Stimulated activated memory B cell treated with anti-CD40 and anti-IgM and Interleukin-4, amounts not matched to agents 10 μg/mL and 1 μg/mL and 100 μg/mL, for 72 hours (primary cell): ENCODE measurements at regions not wholly inside any gene's neighbourhood (a gene's known extent, or its start where the extent isn't known, plus 50 kb on each side); places are given as distances from the start of the nearest gene placed in this dataset.
A peak's percentile ranks its signal among the peaks of the same experiment; 100 is the strongest.

Experiments
- ATAC-seq: fragments of 150-1000 bp; cut with Tn5 transposase; 2 replicates; pipeline ENCODE4 v1.10.0; 2021
- H3K27ac Mint-ChIP-seq: one replicate; pipeline ENCODE4 v1.8.0; 2022; ENCODE audit warnings: mild to moderate bottlenecking, mixed read lengths
- H3K27me3 Mint-ChIP-seq: one replicate; pipeline ENCODE4 v1.8.0; 2022; ENCODE audit warnings: mixed read lengths
- H3K36me3 Mint-ChIP-seq: one replicate; pipeline ENCODE4 v1.8.0; 2022; ENCODE audit warnings: mixed read lengths
- H3K4me1 Mint-ChIP-seq: one replicate; pipeline ENCODE4 v1.8.0; 2022; ENCODE audit warnings: mixed read lengths
- H3K4me3 Mint-ChIP-seq: one replicate; pipeline ENCODE4 v1.8.0; 2022; ENCODE audit warnings: mild to moderate bottlenecking, moderate library complexity, mixed read lengths
- H3K9me3 Mint-ChIP-seq: one replicate; pipeline ENCODE4 v1.8.0; 2022; ENCODE audit warnings: mixed read lengths

DNA sequence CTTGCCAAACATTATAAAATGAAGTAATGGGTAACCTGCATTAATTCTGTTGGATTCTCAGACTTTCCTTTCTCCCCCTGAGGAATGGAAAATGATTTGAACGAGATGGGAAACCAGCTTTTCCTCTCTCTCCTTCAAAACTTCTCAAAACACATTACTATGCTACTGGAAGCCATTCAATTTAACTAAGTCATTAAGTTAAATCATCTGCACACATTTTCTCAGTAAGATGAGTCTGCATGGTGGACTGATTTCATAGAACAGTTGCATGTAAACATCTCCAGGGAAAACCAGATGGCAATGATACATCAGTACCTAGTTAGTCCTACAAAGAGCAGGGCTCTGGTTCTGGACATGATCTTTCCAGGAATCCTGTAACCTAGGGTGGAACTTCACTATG is 59.9 kb downstream of the BMP4 start:
- Mint-ChIP-seq H3K4me3 (no peak overlapping the region), H3K27me3 (peaks cover 40% of the 10 kb centered on the region)
- no peak for ATAC-seq

DNA sequence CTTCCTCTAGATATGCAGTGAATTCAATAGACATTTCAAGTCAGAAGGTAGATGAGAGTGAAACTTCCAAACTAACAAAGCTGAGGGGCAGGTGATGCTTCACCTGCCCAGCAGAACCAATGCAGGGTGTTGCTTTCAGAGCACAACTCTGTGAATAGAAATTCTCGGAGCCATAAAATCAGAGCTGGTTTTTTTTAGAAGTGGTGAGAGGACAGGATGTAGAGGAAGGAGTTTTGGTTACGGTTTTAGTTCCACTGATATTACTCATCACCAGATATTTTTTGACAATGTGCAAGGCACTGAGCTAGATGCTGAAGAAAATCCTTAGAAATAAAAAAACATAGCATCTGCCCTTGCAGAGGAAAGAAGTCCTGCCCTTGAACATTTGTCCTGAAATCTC is 62.2 kb downstream of the BMP4 start:
- Mint-ChIP-seq H3K27me3 (peaks cover 34% of the 10 kb centered on the region), H3K9me3 (no peaks in the 10 kb centered on the region), H3K4me1 (peaks cover 11% of the 10 kb centered on the region), H3K36me3 (no peaks in the 10 kb centered on the region), H3K27ac (no peak overlapping the region), H3K4me3 (no peak overlapping the region)
- ATAC-seq = peak; percentile 71

More for the DNA sequence above, 59.9 kb downstream of the BMP4 start:
- H3K36me3 Mint-ChIP-seq = no peaks in the 10 kb centered on the region
- no peaks in the 10 kb centered on the region for H3K9me3 Mint-ChIP-seq
- no peak overlapping the region for H3K27ac Mint-ChIP-seq
- H3K4me1 Mint-ChIP-seq = peaks cover 11% of the 10 kb centered on the region

- no peak overlapping the region for H3K4me3 Mint-ChIP-seq
- no peaks in the 10 kb centered on the region for H3K9me3 Mint-ChIP-seq
- ATAC-seq = no peak
- H3K4me1 Mint-ChIP-seq = peaks cover 11% of the 10 kb centered on the region
- peaks cover 28% of the 10 kb centered on the region for H3K27me3 Mint-ChIP-seq
- no peak overlapping the region for H3K27ac Mint-ChIP-seq
- H3K36me3 Mint-ChIP-seq = no peaks in the 10 kb centered on the region
Observed at GRCh38 chr14:53893374-53893773, 63.3 kb downstream of the BMP4 start.

GRCh38 chr14:53890611-53891101 is 66.0 kb downstream of the BMP4 start:
- Mint-ChIP-seq H3K4me1 (peaks cover 11% of the 10 kb centered on the region), H3K27me3 (peaks cover 19% of the 10 kb centered on the region), H3K27ac (no peak overlapping the region), H3K36me3 (no peaks in the 10 kb centered on the region), H3K4me3 (no peak overlapping the region), H3K9me3 (peaks cover 4% of the 10 kb centered on the region)
- ATAC-seq = no peak

GRCh38 chr14:53888535-53889386 is 67.9 kb downstream of the BMP4 start:
- H3K9me3 Mint-ChIP-seq = peaks cover 4% of the 10 kb centered on the region
- H3K4me3 Mint-ChIP-seq = no peak overlapping the region
- no peak overlapping the region for H3K27ac Mint-ChIP-seq
- ATAC-seq = no peak
- H3K27me3 Mint-ChIP-seq = peaks cover 13% of the 10 kb centered on the region
- H3K4me1 Mint-ChIP-seq = peaks cover 2% of the 10 kb centered on the region
- H3K36me3 Mint-ChIP-seq = no peaks in the 10 kb centered on the region

GRCh38 chr14:53885136-53885640 is 71.4 kb downstream of the BMP4 start:
- no peak for ATAC-seq
- no peak overlapping the region for H3K27ac Mint-ChIP-seq
- H3K27me3 Mint-ChIP-seq = peaks cover 13% of the 10 kb centered on the region

DNA sequence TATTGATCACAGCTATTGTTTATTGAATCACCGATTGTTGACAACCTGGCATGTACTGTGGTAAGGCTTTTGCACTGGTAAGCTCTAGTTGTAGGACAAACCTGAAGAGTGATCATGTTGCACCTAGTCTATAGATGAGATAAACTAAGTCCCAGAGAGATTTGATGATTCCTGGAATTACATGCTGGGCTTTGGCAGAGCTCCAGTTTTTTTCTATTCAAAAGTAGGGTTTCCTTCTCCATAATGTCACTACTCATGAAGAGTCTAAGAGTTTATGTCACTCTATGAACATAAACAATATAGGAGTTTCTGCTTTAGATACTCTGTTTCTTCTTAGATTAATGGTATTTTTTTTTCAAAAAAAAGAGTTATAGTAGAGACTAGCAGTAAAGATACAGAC is 72.0 kb downstream of the BMP4 start:
- Mint-ChIP-seq H3K4me1 (no peaks in the 10 kb centered on the region), H3K9me3 (peaks cover 4% of the 10 kb centered on the region), H3K27ac (no peak overlapping the region), H3K4me3 (no peak overlapping the region), H3K27me3 (peaks cover 13% of the 10 kb centered on the region), H3K36me3 (no peaks in the 10 kb centered on the region)
- no peak for ATAC-seq

More at GRCh38 chr14:53885136-53885640, 71.4 kb downstream of the BMP4 start:
- Mint-ChIP-seq H3K36me3 (no peaks in the 10 kb centered on the region), H3K4me1 (no peaks in the 10 kb centered on the region), H3K9me3 (peaks cover 4% of the 10 kb centered on the region), H3K4me3 (no peak overlapping the region)

GRCh38 chr14:53883739-53884138 is 72.9 kb downstream of the BMP4 start:
- Mint-ChIP-seq H3K27me3 (peaks cover 13% of the 10 kb centered on the region), H3K27ac (no peak overlapping the region), H3K4me3 (no peak overlapping the region), H3K36me3 (no peaks in the 10 kb centered on the region), H3K9me3 (peaks cover 4% of the 10 kb centered on the region), H3K4me1 (no peaks in the 10 kb centered on the region)
- ATAC-seq = no peak

- Mint-ChIP-seq H3K4me1 (no peaks in the 10 kb centered on the region), H3K36me3 (no peaks in the 10 kb centered on the region), H3K9me3 (peaks cover 4% of the 10 kb centered on the region), H3K27me3 (peaks cover 13% of the 10 kb centered on the region), H3K27ac (no peak overlapping the region), H3K4me3 (no peak overlapping the region)
- no peak for ATAC-seq
Observed at GRCh38 chr14:53882684-53883083, 73.9 kb downstream of the BMP4 start.

DNA sequence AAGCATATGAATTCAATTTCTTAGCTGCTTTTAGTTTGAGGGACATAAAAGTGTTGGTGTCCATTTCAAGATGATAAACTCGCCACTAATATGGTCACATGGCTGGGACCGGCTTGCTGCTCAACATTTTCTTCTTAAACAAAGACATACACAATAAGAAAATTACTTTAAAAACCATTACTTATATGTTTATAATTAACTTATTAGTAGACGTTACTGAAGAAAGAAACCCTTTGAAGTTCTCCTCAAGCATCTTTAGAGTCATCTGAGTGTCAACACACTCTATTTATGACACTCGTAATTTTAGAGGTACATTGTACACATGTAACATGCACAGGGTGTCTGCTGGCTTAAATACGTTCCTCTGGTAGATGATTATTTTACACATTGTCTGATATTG is 74.7 kb downstream of the BMP4 start:
- H3K27me3 Mint-ChIP-seq = peaks cover 11% of the 10 kb centered on the region
- peaks cover 4% of the 10 kb centered on the region for H3K9me3 Mint-ChIP-seq
- no peaks in the 10 kb centered on the region for H3K4me1 Mint-ChIP-seq
- H3K27ac Mint-ChIP-seq = no peak overlapping the region
- no peak for ATAC-seq
- no peaks in the 10 kb centered on the region for H3K36me3 Mint-ChIP-seq
- no peak overlapping the region for H3K4me3 Mint-ChIP-seq

DNA sequence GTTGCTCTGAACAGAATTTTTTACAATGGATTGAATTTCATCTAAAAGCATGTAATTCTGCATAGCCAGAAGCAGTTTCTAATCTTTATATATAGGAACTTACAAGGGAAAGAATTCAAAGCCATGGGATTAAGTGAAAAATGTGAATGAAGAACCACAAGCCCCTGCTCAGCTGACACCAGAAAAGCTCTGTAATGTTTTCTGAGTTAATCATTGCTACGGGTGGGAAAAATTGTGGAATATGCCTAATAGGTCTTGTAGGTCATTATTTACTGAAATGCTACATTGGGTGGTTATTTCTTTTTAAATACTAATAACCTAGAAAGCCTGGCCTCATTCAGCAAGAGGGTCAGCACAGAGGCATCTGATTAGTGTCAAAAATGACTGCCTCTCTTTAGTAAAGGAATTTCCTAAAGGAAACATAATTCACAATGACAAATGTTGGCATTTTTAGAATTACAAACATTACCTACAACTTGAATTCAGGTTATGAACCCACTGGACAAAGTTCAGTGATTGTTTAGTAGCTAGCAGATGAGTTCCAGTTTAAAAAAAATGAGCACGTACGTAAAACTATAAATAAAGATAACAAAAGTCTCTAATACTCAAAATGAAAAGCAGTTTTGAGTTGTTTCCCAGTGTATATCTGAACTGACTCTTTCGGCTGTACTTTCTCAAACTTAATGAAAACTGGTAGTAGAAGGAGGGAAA is 75.3 kb downstream of the BMP4 start:
- no peaks in the 10 kb centered on the region for H3K4me1 Mint-ChIP-seq
- peaks cover 10% of the 10 kb centered on the region for H3K27me3 Mint-ChIP-seq
- ATAC-seq = no peak
- H3K36me3 Mint-ChIP-seq = no peaks in the 10 kb centered on the region
- no peak overlapping the region for H3K27ac Mint-ChIP-seq
- H3K9me3 Mint-ChIP-seq = no peaks in the 10 kb centered on the region
- no peak overlapping the region for H3K4me3 Mint-ChIP-seq

DNA sequence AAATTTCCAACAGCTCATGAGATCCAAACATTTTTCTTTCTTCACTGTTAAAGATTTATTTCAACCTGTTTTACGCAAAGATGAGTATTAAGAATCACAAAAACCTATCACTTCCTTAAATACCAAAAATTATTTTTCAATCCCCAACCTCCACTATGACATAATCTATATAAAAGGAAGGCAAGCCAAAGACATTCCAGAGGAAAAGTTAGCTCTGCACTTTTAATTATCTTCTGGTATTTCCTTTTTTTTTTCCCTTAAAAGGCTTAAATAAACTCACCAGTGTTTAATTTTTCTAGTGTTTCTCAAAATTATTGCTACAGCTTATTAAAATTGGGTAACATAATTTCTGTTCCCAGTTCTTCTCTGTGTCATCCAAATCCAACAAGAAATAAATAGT is 75.9 kb downstream of the BMP4 start:
- ATAC-seq = no peak

DNA sequence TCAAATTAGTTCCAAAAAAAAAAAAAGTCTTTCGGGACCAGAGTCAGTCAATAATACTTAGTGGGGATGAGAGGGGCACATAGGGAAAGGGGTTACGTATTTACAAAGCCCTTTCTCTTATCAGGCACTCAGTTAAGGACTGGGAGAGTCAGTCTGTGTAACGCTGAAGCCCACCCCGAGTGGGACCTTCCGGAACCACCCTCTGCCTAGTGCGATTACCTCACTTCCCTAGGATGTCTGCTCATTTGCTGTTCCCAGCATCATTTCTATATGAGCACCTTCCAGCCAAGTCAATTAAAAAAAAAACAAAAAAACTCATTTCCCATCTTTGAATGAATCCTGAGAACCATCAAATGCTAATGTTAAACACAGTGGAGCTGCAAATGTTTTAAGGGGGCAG is 76.9 kb downstream of the BMP4 start:
- H3K27me3 Mint-ChIP-seq = peaks cover 8% of the 10 kb centered on the region
- no peaks in the 10 kb centered on the region for H3K36me3 Mint-ChIP-seq
- H3K4me1 Mint-ChIP-seq = no peaks in the 10 kb centered on the region
- H3K9me3 Mint-ChIP-seq = no peaks in the 10 kb centered on the region
- no peak overlapping the region for H3K4me3 Mint-ChIP-seq
- no peak for ATAC-seq
- no peak overlapping the region for H3K27ac Mint-ChIP-seq

More for the DNA sequence above, 75.9 kb downstream of the BMP4 start:
- no peak overlapping the region for H3K27ac Mint-ChIP-seq
- H3K4me1 Mint-ChIP-seq = no peaks in the 10 kb centered on the region
- H3K27me3 Mint-ChIP-seq = peaks cover 8% of the 10 kb centered on the region
- no peaks in the 10 kb centered on the region for H3K9me3 Mint-ChIP-seq
- H3K36me3 Mint-ChIP-seq = no peaks in the 10 kb centered on the region
- no peak overlapping the region for H3K4me3 Mint-ChIP-seq

GRCh38 chr14:53879022-53879686 is 77.5 kb downstream of the BMP4 start:
- Mint-ChIP-seq H3K9me3 (no peaks in the 10 kb centered on the region), H3K36me3 (no peaks in the 10 kb centered on the region), H3K4me1 (no peaks in the 10 kb centered on the region), H3K27ac (no peak overlapping the region), H3K4me3 (no peak overlapping the region), H3K27me3 (peaks cover 8% of the 10 kb centered on the region)
- no peak for ATAC-seq

DNA sequence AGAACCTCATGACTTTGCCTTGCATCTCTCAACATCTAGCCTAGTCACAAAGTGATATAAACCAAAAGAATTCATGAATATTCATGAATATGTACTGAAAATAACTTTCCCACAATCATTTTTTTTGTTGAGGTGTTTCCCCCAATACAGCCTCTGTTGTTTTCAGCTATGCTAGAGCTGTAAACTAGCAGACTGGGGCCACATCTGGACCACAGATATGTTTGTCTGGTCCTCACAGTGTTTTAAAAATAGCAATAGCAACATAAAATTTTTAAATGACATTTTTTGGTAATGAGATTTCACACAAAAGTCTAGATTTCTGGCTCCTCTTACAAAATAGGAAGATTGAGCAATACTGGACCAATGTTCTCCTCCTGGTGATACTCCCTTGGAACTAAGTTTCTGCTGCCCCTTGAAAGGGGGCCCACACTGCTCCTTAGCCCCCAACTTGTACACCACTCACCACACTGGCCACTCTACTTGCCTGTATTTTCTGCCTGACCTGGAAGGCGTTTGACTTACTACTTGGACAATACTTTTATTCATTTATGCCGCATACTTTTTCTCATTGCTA is 81.2 kb downstream of the BMP4 start:
- ATAC-seq = no peak
- no peak overlapping the region for H3K27ac Mint-ChIP-seq
- peaks cover 8% of the 10 kb centered on the region for H3K27me3 Mint-ChIP-seq
- H3K4me3 Mint-ChIP-seq = no peak overlapping the region
- no peaks in the 10 kb centered on the region for H3K4me1 Mint-ChIP-seq
- H3K36me3 Mint-ChIP-seq = no peaks in the 10 kb centered on the region
- no peaks in the 10 kb centered on the region for H3K9me3 Mint-ChIP-seq
